MM.1S (cell line): ENCODE measurements at regions not wholly inside any gene's neighbourhood (a gene's known extent, or its start where the extent isn't known, plus 50 kb on each side); places are given as distances from the start of the nearest gene placed in this dataset.

ENCODE experiments used
- CTCF ChIP-seq: fragments of 300-600 bp; sonication (generic); IDR thresholded peaks from 2 replicates; pipeline ENCODE4 v1.5.1; 2016; ENCODE audit warnings: antibody characterized with exemption, low read length, mixed read lengths
- EZH2 ChIP-seq: fragments of 300-600 bp; sonication (generic); optimal IDR thresholded peaks from 2 replicates; pipeline ENCODE3; 2017; ENCODE audit warnings: low read depth, mild to moderate bottlenecking, antibody characterized with exemption, low read length, mixed read lengths
- EZH2phosphoT487 ChIP-seq: fragments of 300-600 bp; sonication (generic); IDR thresholded peaks from 2 replicates; pipeline ENCODE4 v1.6.1; 2018; ENCODE audit warnings: antibody characterized with exemption, low read length

GRCh38 chr3:18886331-18886730 is 262.0 kb upstream of the KCNH8 start:
- TF ChIP-seq CTCF (no peak), EZH2phosphoT487 (no peak), EZH2 (no peak)
